ENCODE measurements at regions not wholly inside any gene's neighbourhood (a gene's known extent, or its start where the extent isn't known, plus 50 kb on each side); places are given as distances from the start of the nearest gene placed in this dataset.
"Not testable (repeated sequence)": the region's sequence is repeated elsewhere in the genome, so short reads cannot be mapped to it uniquely, and the experiment has no call there.

- no peak for DNase-seq
Observed at GRCh38 chrY:14351590-14351989, 172.7 kb upstream of the NLGN4Y start.

DNA sequence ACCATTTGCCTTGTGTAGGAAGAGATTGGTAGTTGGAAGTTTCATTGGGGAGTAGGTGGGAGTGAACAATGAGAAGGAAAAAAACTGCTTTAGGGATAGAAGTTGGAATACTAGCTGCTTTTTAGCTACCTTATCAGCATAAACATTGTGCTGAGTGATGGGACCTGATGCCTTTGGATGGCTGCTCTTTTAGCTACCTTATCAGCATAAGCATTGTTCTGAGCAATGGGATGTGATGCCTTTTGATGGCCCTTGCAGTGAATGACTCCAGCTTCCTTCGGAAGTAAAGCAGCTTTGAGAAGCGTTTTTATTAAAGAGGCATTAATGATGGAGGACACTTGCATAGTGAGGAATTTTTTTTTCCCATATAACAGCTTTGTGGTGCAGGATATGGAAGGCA lies 168.2 kb upstream of the NLGN4Y start:
- DNase-seq: no peak

DNA sequence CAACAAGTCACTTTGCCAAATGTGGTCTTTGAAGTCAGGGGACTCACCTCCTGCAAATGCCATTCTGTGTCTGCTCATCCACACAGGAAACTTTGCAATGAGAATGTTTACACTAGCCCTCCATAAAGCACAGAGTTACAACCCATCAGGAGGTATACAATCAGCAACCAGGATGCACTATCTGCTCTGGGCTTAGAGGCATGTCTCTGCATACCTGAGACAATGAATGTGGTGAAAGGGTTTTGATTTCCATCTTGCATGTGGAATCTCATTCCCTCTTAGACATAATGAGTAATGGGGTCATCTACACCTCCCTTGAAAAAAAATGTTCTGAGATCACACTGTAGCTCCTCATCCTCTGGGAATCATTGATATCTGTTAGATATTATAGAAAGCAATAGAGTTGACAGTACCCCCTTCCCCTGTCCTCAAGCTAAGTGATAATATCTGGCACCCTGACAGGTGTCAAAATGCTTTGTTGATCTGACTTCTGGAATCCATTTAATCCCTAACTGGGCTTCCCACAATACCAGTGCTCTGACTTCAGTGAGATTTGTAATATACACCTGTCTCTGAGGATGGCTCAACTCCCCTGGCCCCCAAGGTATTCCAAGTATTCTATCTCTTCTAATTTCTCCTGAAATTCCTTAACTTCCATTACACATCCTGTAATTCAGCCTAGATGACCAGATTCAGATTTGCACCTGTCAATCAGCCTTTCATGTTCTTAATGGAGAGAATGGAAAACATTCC lies 163.4 kb upstream of the NLGN4Y start:
- DNase-seq: no peak

DNA sequence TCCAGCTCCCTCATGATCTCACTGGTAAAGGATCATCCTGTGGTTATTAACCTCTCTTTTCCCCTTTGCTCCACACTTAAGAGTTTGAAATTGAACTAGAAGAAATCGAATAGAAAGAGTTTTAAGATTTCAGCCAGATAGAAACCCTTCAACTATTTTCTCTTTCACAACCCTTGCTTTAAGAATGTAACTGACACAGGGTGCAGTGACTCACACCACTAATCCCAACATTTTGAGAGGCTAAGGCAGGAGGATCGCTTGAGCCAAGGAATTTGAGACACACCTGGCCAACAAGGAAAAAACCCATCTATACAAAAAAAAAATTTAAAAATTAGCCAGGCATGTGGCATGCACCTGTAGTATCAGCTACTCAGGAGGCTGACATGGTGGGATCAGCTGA lies 150.7 kb upstream of the NLGN4Y start:
- no peak for DNase-seq

- no peak for DNase-seq
Observed at GRCh38 chrY:14378217-14378616, 146.1 kb upstream of the NLGN4Y start.

DNA sequence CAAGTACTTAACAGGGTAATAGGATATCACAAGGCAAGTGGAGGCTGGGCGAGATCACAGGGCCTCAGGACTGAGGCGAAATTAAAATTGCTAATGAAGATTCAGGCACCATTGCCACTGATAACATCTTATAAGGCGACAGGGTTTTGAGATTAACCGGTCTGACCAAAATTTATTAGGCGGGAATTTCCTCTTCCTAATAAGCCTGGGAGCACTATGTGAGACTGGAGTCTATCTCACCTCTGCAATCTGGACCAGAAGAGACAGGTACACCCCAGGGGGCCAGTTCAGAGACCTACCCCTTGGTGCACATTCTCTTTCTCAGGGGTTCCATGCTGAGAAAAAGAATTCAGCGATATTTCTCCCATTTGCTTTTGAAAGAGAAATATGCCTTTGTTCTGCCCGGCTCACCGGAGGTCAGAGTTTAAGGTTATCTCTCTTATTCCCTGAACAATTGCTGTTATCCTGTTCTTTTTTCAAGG lies 113.7 kb upstream of the NLGN4Y start:
- not testable (repeated sequence) for DNase-seq

- DNase-seq: no peak
Observed at GRCh38 chrY:14411334-14411733, 113.0 kb upstream of the NLGN4Y start.

DNA sequence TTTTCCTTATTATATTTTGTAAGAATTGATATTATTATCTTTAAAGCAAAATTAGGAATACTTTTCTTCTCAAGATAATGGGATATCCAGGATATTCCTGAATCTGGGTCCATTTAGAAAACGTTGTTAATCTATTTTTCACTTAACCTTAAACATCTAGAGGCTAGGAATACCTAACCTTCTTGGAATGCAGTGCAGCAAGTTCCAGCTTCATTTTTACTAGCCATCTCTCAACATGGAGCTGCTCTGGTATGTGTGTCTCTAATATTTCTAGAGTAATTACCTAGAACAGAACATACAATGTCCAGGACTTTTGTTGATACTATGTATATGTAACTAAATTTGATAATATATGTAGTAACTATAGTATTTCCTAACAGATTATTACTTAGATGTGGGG lies 87.8 kb upstream of the NLGN4Y start:
- DNase-seq: no peak

DNA sequence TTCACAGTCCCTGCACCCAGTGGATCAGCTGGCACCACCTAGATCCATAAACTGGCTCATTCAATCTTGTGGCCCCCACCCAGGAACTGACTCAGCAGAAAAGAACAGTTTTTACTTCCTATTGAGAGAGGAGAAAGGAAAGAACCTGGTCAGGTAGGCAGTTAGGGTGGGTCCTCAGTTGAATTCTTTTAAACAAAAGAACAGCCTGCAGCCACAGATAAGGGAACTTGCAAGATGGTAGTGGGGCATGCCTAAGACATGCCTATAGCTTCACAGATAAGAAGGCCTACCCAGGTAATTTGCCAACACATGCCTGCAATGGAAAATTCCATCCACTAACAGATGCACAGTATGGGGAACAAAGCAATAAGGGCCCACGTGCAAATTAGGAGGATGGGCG lies 86.7 kb upstream of the NLGN4Y start:
- DNase-seq: no peak

DNA sequence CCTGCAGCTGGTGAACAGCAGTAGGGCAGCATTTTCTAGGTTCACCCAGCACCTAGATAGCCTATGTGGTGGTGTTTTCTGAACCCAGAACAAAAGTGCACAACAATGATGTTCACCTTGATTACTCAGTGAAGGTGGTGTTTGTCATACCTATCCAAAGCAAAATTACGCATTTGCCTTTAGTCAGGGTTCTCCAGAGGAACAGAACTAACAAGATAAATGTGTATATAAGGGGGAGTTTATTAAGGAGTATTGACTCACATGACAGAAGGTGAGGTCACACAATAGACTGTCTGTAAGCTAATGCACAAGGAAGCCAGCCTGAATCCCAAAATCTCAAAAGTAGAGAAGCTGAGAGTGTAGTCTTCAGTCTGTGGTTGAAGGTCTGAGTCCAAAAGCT lies 85.9 kb upstream of the NLGN4Y start:
- DNase-seq: no peak

GRCh38 chrY:14444550-14444949 lies 79.8 kb upstream of the NLGN4Y start:
- DNase-seq: no peak

GRCh38 chrY:14468151-14468683 lies 56.1 kb upstream of the NLGN4Y start:
- DNase-seq: no peak

DNA sequence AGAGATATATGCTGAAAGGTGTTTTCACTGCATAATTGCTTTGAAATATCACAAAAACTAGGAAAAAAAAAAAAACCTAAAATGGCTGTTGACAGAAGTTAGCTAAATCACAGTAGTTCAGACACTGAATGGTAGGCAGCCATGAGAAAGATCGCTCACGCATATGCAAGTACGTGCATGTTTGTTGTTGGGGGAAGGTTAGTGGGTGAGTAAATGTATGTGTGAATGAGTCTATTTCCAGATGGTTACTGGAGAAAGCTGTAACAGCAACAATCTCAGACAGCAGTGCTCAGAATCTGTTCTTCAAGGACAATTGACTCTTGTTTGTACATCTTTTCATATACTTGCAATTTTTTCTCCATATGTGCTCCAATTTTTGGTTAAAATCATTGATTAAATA lies 51.9 kb upstream of the NLGN4Y start:
- no peak for DNase-seq

- no peak for DNase-seq
Observed at GRCh38 chrY:14473320-14473719, 51.0 kb upstream of the NLGN4Y start.

Measured in muscle of back (tissue), 3 donors.